Keratinocyte (primary cell): ENCODE measurements at regions not wholly inside any gene's neighbourhood (a gene's known extent, or its start where the extent isn't known, plus 50 kb on each side); places are given as distances from the start of the nearest gene placed in this dataset.

Source experiments
- EZH2 ChIP-seq: IDR thresholded peaks from one replicate; pipeline ENCODE4 v1.6.1; 2012; ENCODE audit warnings: inconsistent platforms, mild to moderate bottlenecking, low read length, moderate library complexity
- TF ChIP-seq, protein P1 (sequence below), 3 experiments: IDR thresholded peaks in 1 of 3; conservative IDR thresholded peaks in 1 of 3; optimal IDR thresholded peaks in 1 of 3; 2 replicates in 2 of 3; 3 replicates in 1 of 3; pipeline versions ENCODE3 to v1.5.1; 2011; ENCODE audit warnings: low read length in 3 of 3, mild to moderate bottlenecking in 3 of 3, moderate library complexity in 2 of 3, control low read depth in 1 of 3, inconsistent platforms in 1 of 3; ENCODE audit not compliant: insufficient read depth in 2 of 3; ENCODE audit errors: extremely low read depth in 1 of 3

DNA sequence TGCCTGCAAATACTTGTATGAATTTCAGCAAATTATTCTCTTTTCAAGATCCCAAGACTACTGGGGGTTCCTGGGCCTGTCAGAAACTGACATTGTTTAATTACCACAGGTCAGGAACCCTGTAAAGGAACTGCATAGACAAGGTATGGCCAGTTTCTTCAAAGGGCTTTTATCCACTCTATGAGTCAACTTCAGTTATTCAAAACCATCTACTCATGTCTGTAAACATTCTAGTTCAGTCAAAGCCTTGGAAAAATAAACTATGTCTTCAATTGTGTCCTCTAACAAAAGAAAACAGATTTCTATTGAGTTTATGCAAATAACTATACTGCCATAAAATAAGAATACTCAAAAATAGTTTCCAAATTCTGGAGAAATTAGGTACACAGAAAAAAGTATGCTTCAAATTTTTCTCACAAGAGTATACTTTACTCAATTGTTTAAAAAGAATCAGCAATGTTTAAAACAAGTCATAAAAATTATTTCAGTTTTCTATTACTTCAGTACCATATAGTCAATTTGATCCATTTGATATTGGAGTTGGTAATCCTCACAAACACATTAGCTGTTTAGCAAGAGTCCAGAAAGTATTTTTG, 486.4 kb upstream of the PCDH20 start:
- TF ChIP-seq, protein P1, sequence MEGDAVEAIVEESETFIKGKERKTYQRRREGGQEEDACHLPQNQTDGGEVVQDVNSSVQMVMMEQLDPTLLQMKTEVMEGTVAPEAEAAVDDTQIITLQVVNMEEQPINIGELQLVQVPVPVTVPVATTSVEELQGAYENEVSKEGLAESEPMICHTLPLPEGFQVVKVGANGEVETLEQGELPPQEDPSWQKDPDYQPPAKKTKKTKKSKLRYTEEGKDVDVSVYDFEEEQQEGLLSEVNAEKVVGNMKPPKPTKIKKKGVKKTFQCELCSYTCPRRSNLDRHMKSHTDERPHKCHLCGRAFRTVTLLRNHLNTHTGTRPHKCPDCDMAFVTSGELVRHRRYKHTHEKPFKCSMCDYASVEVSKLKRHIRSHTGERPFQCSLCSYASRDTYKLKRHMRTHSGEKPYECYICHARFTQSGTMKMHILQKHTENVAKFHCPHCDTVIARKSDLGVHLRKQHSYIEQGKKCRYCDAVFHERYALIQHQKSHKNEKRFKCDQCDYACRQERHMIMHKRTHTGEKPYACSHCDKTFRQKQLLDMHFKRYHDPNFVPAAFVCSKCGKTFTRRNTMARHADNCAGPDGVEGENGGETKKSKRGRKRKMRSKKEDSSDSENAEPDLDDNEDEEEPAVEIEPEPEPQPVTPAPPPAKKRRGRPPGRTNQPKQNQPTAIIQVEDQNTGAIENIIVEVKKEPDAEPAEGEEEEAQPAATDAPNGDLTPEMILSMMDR (optimal IDR thresholded peaks at IDR 0.05 in 1 of 3, IDR thresholded peaks at IDR 0.05 in 1 of 3, conservative IDR thresholded peaks at IDR 0.05 in 1 of 3; ENCODE audit: extremely low read depth in 1 of 3, insufficient read depth in 2 of 3, low read length in 3 of 3) = no peak
- no peak for TF ChIP-seq EZH2
